ENCODE measurements at regions not wholly inside any gene's neighbourhood (a gene's known extent, or its start where the extent isn't known, plus 50 kb on each side); places are given as distances from the start of the nearest gene placed in this dataset.

DNA sequence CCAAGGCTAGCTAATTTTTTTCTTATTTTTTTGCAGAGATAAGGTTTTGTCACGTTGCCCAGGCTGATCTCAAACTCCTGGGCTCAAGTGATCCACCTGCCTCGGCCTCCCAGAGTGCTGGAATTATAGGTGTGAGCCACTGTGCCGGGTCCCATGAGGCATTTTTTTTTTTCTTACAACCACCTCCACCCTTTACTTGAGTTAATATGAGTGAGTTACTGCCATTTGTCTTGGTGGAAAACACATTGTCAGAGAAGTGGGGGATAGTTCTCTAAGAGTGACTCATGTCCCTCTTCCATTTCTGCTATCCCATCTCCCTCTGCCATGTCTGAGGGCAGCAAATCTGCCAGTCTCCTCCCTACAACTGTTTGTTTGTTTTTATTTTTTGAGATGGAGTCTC lies 163.4 kb upstream of the CLINT1 start:
- TF ChIP-seq CTCF (IDR thresholded peaks at IDR 0.05) (no peak), EP300 (IDR thresholded peaks at IDR 0.05) (no peak), POLR2A (IDR thresholded peaks at IDR 0.05) (no peak)
